HAP-1 (cell line): ENCODE measurements at regions not wholly inside any gene's neighbourhood (a gene's known extent, or its start where the extent isn't known, plus 50 kb on each side); places are given as distances from the start of the nearest gene placed in this dataset.
"Not testable (repeated sequence)": the region's sequence is repeated elsewhere in the genome, so short reads cannot be mapped to it uniquely, and the experiment has no call there.

Source experiments
- DNase-seq, 2 experiments: peaks; one replicate each; pipeline ENCODE4 v3.0.0-alpha.2; 2016 to 2020; ENCODE audit warnings: low spot score in 2 of 2
- H3K27me3 ChIP-seq: fragments of 250-450 bp; sonication (Bioruptor Pico); 2 replicates; pipeline ENCODE4 v1.5.1; 2020; ENCODE audit warnings: low read depth, mild to moderate bottlenecking, moderate library complexity
- H3K36me3 ChIP-seq: fragments of 250-450 bp; sonication (Bioruptor Pico); replicated peaks from 2 replicates; pipeline ENCODE4 v1.5.1; 2020; ENCODE audit warnings: mild to moderate bottlenecking
- H3K4me1 ChIP-seq: fragments of 250-450 bp; sonication (Bioruptor Pico); 2 replicates; pipeline ENCODE4 v1.5.1; 2020; ENCODE audit warnings: mild to moderate bottlenecking
- H3K4me3 ChIP-seq: fragments of 250-450 bp; sonication (Bioruptor Pico); 2 replicates; pipeline ENCODE4 v1.5.1; 2020; ENCODE audit warnings: mild to moderate bottlenecking, moderate library complexity
- H3K9me3 ChIP-seq: fragments of 250-450 bp; sonication (Bioruptor Pico); 2 replicates; pipeline ENCODE4 v1.5.1; 2020; ENCODE audit warnings: mild to moderate bottlenecking, moderate library complexity
- in situ Hi-C: fragments of 300-500 bp; cut with MboI; formaldehyde crosslinking; loops from 3 replicates; pipeline ENCODE4 v1.14.3; 2020; ENCODE audit warnings: low sequenced_read_pairs, inconsistent platforms, mixed read lengths

- Histone ChIP-seq H3K9me3 (no peaks in the 10 kb centered on the region), H3K4me1 (no peaks in the 10 kb centered on the region; the same call in 1 of the 2 replicates), H3K4me3 (no peak overlapping the region), H3K36me3 (no peaks in the 10 kb centered on the region), H3K27me3 (no peaks in the 10 kb centered on the region; the same call in 1 of the 2 replicates)
- no peak for DNase-seq
- in situ Hi-C loops, result no loop called here
These were observed 570.1 kb upstream of the SYT4 start for GRCh38 chr18:43847164-43848091.

- H3K9me3 ChIP-seq, H3K4me3 ChIP-seq, DNase-seq, H3K36me3 ChIP-seq, H3K27me3 ChIP-seq, in situ Hi-C loops, H3K4me1 ChIP-seq: not testable (repeated sequence)
These were observed 572.5 kb upstream of the SYT4 start for GRCh38 chr18:43849831-43850230.

GRCh38 chr18:43855376-43855775 is 578.1 kb upstream of the SYT4 start:
- Histone ChIP-seq H3K4me3 (no peak overlapping the region), H3K36me3 (no peaks in the 10 kb centered on the region), H3K9me3 (no peaks in the 10 kb centered on the region), H3K4me1 (no peaks in the 10 kb centered on the region), H3K27me3 (no peaks in the 10 kb centered on the region)
- in situ Hi-C loops, result no loop called here
- no peak for DNase-seq

GRCh38 chr18:43863180-43863579 is 585.9 kb upstream of the SYT4 start:
- in situ Hi-C loops, result no loop called here
- DNase-seq, result no peak
- Histone ChIP-seq H3K36me3 (no peaks in the 10 kb centered on the region), H3K4me3 (no peak overlapping the region), H3K9me3 (no peaks in the 10 kb centered on the region), H3K4me1 (no peaks in the 10 kb centered on the region), H3K27me3 (no peaks in the 10 kb centered on the region)

- H3K4me3 ChIP-seq, result no peak overlapping the region
- H3K36me3 ChIP-seq, result no peaks in the 10 kb centered on the region
- H3K27me3 ChIP-seq, result no peaks in the 10 kb centered on the region
- DNase-seq, result no peak
- no peaks in the 10 kb centered on the region for H3K9me3 ChIP-seq
- H3K4me1 ChIP-seq, result no peaks in the 10 kb centered on the region
- in situ Hi-C loops, result no loop called here
These were observed 589.4 kb upstream of the SYT4 start for GRCh38 chr18:43866696-43867095.

GRCh38 chr18:43868497-43868995 is 591.3 kb upstream of the SYT4 start:
- H3K4me3 ChIP-seq, result no peak overlapping the region
- DNase-seq, result no peak
- no peaks in the 10 kb centered on the region for H3K4me1 ChIP-seq
- H3K27me3 ChIP-seq, result no peaks in the 10 kb centered on the region
- in situ Hi-C loops, result no loop called here
- H3K36me3 ChIP-seq, result no peaks in the 10 kb centered on the region
- no peaks in the 10 kb centered on the region for H3K9me3 ChIP-seq

GRCh38 chr18:43869451-43870008 is 592.2 kb upstream of the SYT4 start:
- in situ Hi-C loops, result no loop called here
- no peaks in the 10 kb centered on the region for H3K4me1 ChIP-seq
- H3K27me3 ChIP-seq, result no peaks in the 10 kb centered on the region
- H3K4me3 ChIP-seq, result no peak overlapping the region
- no peaks in the 10 kb centered on the region for H3K9me3 ChIP-seq
- no peak for DNase-seq
- no peaks in the 10 kb centered on the region for H3K36me3 ChIP-seq

GRCh38 chr18:43870626-43871025 is 593.3 kb upstream of the SYT4 start:
- no peaks in the 10 kb centered on the region for H3K27me3 ChIP-seq
- no peaks in the 10 kb centered on the region for H3K4me1 ChIP-seq
- in situ Hi-C loops, result no loop called here
- H3K4me3 ChIP-seq, result no peak overlapping the region
- no peak for DNase-seq
- H3K36me3 ChIP-seq, result no peaks in the 10 kb centered on the region
- H3K9me3 ChIP-seq, result no peaks in the 10 kb centered on the region

GRCh38 chr18:43875511-43875910 is 598.2 kb upstream of the SYT4 start:
- Histone ChIP-seq H3K9me3 (no peaks in the 10 kb centered on the region), H3K4me1 (no peaks in the 10 kb centered on the region), H3K27me3 (no peaks in the 10 kb centered on the region), H3K4me3 (no peak overlapping the region), H3K36me3 (no peaks in the 10 kb centered on the region)
- DNase-seq, result no peak
- in situ Hi-C loops, result no loop called here

- DNase-seq, result no peak
- in situ Hi-C loops, result no loop called here
- no peaks in the 10 kb centered on the region for H3K9me3 ChIP-seq
These were observed 599.0 kb upstream of the SYT4 start for GRCh38 chr18:43876286-43876685.

GRCh38 chr18:43876748-43877147 is 599.5 kb upstream of the SYT4 start:
- H3K4me3 ChIP-seq, result no peak overlapping the region
- in situ Hi-C loops, result no loop called here

More at GRCh38 chr18:43876286-43876685, 599.0 kb upstream of the SYT4 start:
- no peaks in the 10 kb centered on the region for H3K27me3 ChIP-seq
- H3K36me3 ChIP-seq, result no peaks in the 10 kb centered on the region
- no peaks in the 10 kb centered on the region for H3K4me1 ChIP-seq
- H3K4me3 ChIP-seq, result no peak overlapping the region

GRCh38 chr18:43877616-43878321 is 600.5 kb upstream of the SYT4 start:
- Histone ChIP-seq H3K4me1 (no peaks in the 10 kb centered on the region), H3K36me3 (no peaks in the 10 kb centered on the region), H3K9me3 (no peaks in the 10 kb centered on the region), H3K27me3 (no peaks in the 10 kb centered on the region), H3K4me3 (no peak overlapping the region)
- no peak for DNase-seq
- in situ Hi-C loops, result no loop called here

More at GRCh38 chr18:43876748-43877147, 599.5 kb upstream of the SYT4 start:
- H3K36me3 ChIP-seq, result no peaks in the 10 kb centered on the region
- no peaks in the 10 kb centered on the region for H3K4me1 ChIP-seq
- H3K9me3 ChIP-seq, result no peaks in the 10 kb centered on the region
- H3K27me3 ChIP-seq, result no peaks in the 10 kb centered on the region
- DNase-seq, result no peak

- Histone ChIP-seq H3K27me3 (no peaks in the 10 kb centered on the region), H3K4me1 (no peaks in the 10 kb centered on the region), H3K9me3 (no peaks in the 10 kb centered on the region), H3K4me3 (no peak overlapping the region), H3K36me3 (no peaks in the 10 kb centered on the region)
- in situ Hi-C loops, result no loop called here
- no peak for DNase-seq
These were observed 602.1 kb upstream of the SYT4 start for GRCh38 chr18:43879415-43879814.
